ENCODE measurements at regions not wholly inside any gene's neighbourhood (a gene's known extent, or its start where the extent isn't known, plus 50 kb on each side); places are given as distances from the start of the nearest gene placed in this dataset.

- Histone ChIP-seq H3K9me3 (no peaks in the 10 kb centered on the region), H3K27ac (no peak overlapping the region), H3K27me3 (no peaks in the 10 kb centered on the region), H3K36me3 (no peaks in the 10 kb centered on the region), H3K4me1 (no peaks in the 10 kb centered on the region), H3K4me3 (no peak overlapping the region)
- DNase-seq, result no peak
- WGBS, 5 donors, result 61 to 86% (median 76%) methylated on average over 2 of the region's 2 CpGs
- TF ChIP-seq EP300 (IDR thresholded peaks at IDR 0.05) (no peak), CTCF (IDR thresholded peaks at IDR 0.05) (no peak), POLR2AphosphoS5 (IDR thresholded peaks at IDR 0.05) (no peak), POLR2A (IDR thresholded peaks at IDR 0.05) (no peak)
- intact Hi-C loops (cut with DNase I; ENCODE audit: low total_unique reads), result no loop called here
Observed at GRCh38 chr21:28669321-28669720, 323.4 kb downstream of the LTN1 start.

GRCh38 chr21:28663754-28664153 lies 328.9 kb downstream of the LTN1 start:
- H3K27ac ChIP-seq, result no peak overlapping the region
- WGBS, 5 donors, result 87 to 90% (median 89%) methylated on average over 5 of the region's 5 CpGs
- no peaks in the 10 kb centered on the region for H3K36me3 ChIP-seq
- H3K9me3 ChIP-seq, result no peaks in the 10 kb centered on the region
- no peak overlapping the region for H3K4me3 ChIP-seq
- TF ChIP-seq CTCF (IDR thresholded peaks at IDR 0.05), result no peak
- H3K4me1 ChIP-seq, result no peaks in the 10 kb centered on the region
- H3K27me3 ChIP-seq, result no peaks in the 10 kb centered on the region
- intact Hi-C loops (cut with DNase I; ENCODE audit: low total_unique reads), result no loop called here
- DNase-seq, result no peak

GRCh38 chr21:28663111-28663693 lies 329.5 kb downstream of the LTN1 start:
- intact Hi-C loops (cut with DNase I; ENCODE audit: low total_unique reads), result no loop called here
- DNase-seq, result no peak
- Histone ChIP-seq H3K27ac (no peak overlapping the region), H3K4me3 (no peak overlapping the region), H3K4me1 (no peaks in the 10 kb centered on the region), H3K9me3 (no peaks in the 10 kb centered on the region), H3K36me3 (no peaks in the 10 kb centered on the region), H3K27me3 (no peaks in the 10 kb centered on the region)
- WGBS, 5 donors, result 89 to 93% (median 90%) methylated on average over 4 of the region's 4 CpGs
- TF ChIP-seq POLR2A (IDR thresholded peaks at IDR 0.05), result no peak
- no peak for TF ChIP-seq CTCF (IDR thresholded peaks at IDR 0.05)

- H3K4me3 ChIP-seq, result no peak overlapping the region
- intact Hi-C loops (cut with DNase I; ENCODE audit: low total_unique reads), result no loop called here
- DNase-seq, result no peak
- H3K4me1 ChIP-seq, result no peaks in the 10 kb centered on the region
- no peak overlapping the region for H3K27ac ChIP-seq
- no peaks in the 10 kb centered on the region for H3K36me3 ChIP-seq
- TF ChIP-seq POLR2AphosphoS5 (IDR thresholded peaks at IDR 0.05), result no peak
- no peak for TF ChIP-seq POLR2A (IDR thresholded peaks at IDR 0.05)
- TF ChIP-seq EP300 (IDR thresholded peaks at IDR 0.05), result no peak
- TF ChIP-seq CTCF (IDR thresholded peaks at IDR 0.05), result no peak
- no peaks in the 10 kb centered on the region for H3K9me3 ChIP-seq
- no peaks in the 10 kb centered on the region for H3K27me3 ChIP-seq
Observed at GRCh38 chr21:28657566-28657965, 335.1 kb downstream of the LTN1 start.
